ENCODE measurements at regions not wholly inside any gene's neighbourhood (a gene's known extent, or its start where the extent isn't known, plus 50 kb on each side); places are given as distances from the start of the nearest gene placed in this dataset.

GRCh38 chr1:88175631-88176226 lies 508.3 kb upstream of the PKN2 start:
- Histone ChIP-seq H3K9me2 (replicated peaks; ENCODE audit: insufficient read depth, low read length) (no peaks in the 10 kb centered on the region), H4K20me1 (ENCODE audit: insufficient read depth, low read depth, low read length) (no peaks in the 10 kb centered on the region), H3K79me2 (ENCODE audit: low read length) (no peaks in the 10 kb centered on the region), H3K27me3 (ENCODE audit: low read length) (no peaks in the 10 kb centered on the region), H3K36me3 (ENCODE audit: insufficient read depth, low read length) (no peaks in the 10 kb centered on the region), H3K27ac (ENCODE audit: low read length) (no peak overlapping the region), H2AFZ (ENCODE audit: low read length) (no peak overlapping the region), H3K9ac (ENCODE audit: low read length) (no peak overlapping the region), H3K4me2 (ENCODE audit: low read depth, low read length, poor library complexity, severe bottlenecking) (no peak overlapping the region), H3K9me3 (ENCODE audit: low read length) (no peaks in the 10 kb centered on the region), H3K4me1 (ENCODE audit: low read length) (no peaks in the 10 kb centered on the region), H3K4me3 (ENCODE audit: low read length) (no peak overlapping the region)
- no peak for DNase-seq

- Histone ChIP-seq H3K4me3 (ENCODE audit: low read length) (no peak overlapping the region), H3K36me3 (ENCODE audit: insufficient read depth, low read length) (no peaks in the 10 kb centered on the region), H3K9ac (ENCODE audit: low read length) (no peak overlapping the region), H3K79me2 (ENCODE audit: low read length) (no peaks in the 10 kb centered on the region), H3K27ac (ENCODE audit: low read length) (no peak overlapping the region), H3K4me1 (ENCODE audit: low read length) (no peaks in the 10 kb centered on the region), H3K27me3 (ENCODE audit: low read length) (no peaks in the 10 kb centered on the region), H3K9me3 (ENCODE audit: low read length) (no peaks in the 10 kb centered on the region), H3K9me2 (replicated peaks; ENCODE audit: insufficient read depth, low read length) (no peaks in the 10 kb centered on the region), H4K20me1 (ENCODE audit: insufficient read depth, low read depth, low read length) (no peaks in the 10 kb centered on the region), H2AFZ (ENCODE audit: low read length) (no peak overlapping the region), H3K4me2 (ENCODE audit: low read depth, low read length, poor library complexity, severe bottlenecking) (no peak overlapping the region)
- no peak for DNase-seq
These were observed 504.1 kb upstream of the PKN2 start for GRCh38 chr1:88179943-88180342.

- H3K9me2 ChIP-seq (replicated peaks; ENCODE audit: insufficient read depth, low read length) = no peaks in the 10 kb centered on the region
- H3K4me3 ChIP-seq (ENCODE audit: low read length) = no peak overlapping the region
- no peaks in the 10 kb centered on the region for H3K4me1 ChIP-seq (ENCODE audit: low read length)
- H3K4me2 ChIP-seq (ENCODE audit: low read depth, low read length, poor library complexity, severe bottlenecking) = no peak overlapping the region
- DNase-seq = peak; percentile 87
- no peaks in the 10 kb centered on the region for H3K27me3 ChIP-seq (ENCODE audit: low read length)
- H3K9me3 ChIP-seq (ENCODE audit: low read length) = no peaks in the 10 kb centered on the region
- H3K9ac ChIP-seq (ENCODE audit: low read length) = no peak overlapping the region
- no peaks in the 10 kb centered on the region for H3K79me2 ChIP-seq (ENCODE audit: low read length)
- no peak overlapping the region for H2AFZ ChIP-seq (ENCODE audit: low read length)
- no peak overlapping the region for H3K27ac ChIP-seq (ENCODE audit: low read length)
- H3K36me3 ChIP-seq (ENCODE audit: insufficient read depth, low read length) = no peaks in the 10 kb centered on the region
- H4K20me1 ChIP-seq (ENCODE audit: insufficient read depth, low read depth, low read length) = no peaks in the 10 kb centered on the region
These were observed 503.5 kb upstream of the PKN2 start for GRCh38 chr1:88180449-88181108.

GRCh38 chr1:88186911-88187310 lies 497.2 kb upstream of the PKN2 start:
- Histone ChIP-seq H3K36me3 (ENCODE audit: insufficient read depth, low read length) (no peaks in the 10 kb centered on the region), H3K9ac (ENCODE audit: low read length) (no peak overlapping the region), H4K20me1 (ENCODE audit: insufficient read depth, low read depth, low read length) (no peaks in the 10 kb centered on the region), H3K4me2 (ENCODE audit: low read depth, low read length, poor library complexity, severe bottlenecking) (no peak overlapping the region), H3K4me3 (ENCODE audit: low read length) (no peak overlapping the region), H3K9me2 (replicated peaks; ENCODE audit: insufficient read depth, low read length) (no peaks in the 10 kb centered on the region), H3K4me1 (ENCODE audit: low read length) (no peaks in the 10 kb centered on the region), H2AFZ (ENCODE audit: low read length) (no peak overlapping the region), H3K27ac (ENCODE audit: low read length) (no peak overlapping the region), H3K27me3 (ENCODE audit: low read length) (no peaks in the 10 kb centered on the region), H3K79me2 (ENCODE audit: low read length) (no peaks in the 10 kb centered on the region), H3K9me3 (ENCODE audit: low read length) (no peaks in the 10 kb centered on the region)
- no peak for DNase-seq

GRCh38 chr1:88188038-88188437 lies 496.0 kb upstream of the PKN2 start:
- H3K9me3 ChIP-seq (ENCODE audit: low read length) = no peaks in the 10 kb centered on the region
- H3K4me2 ChIP-seq (ENCODE audit: low read depth, low read length, poor library complexity, severe bottlenecking) = no peak overlapping the region
- no peaks in the 10 kb centered on the region for H3K27me3 ChIP-seq (ENCODE audit: low read length)
- H3K79me2 ChIP-seq (ENCODE audit: low read length) = no peaks in the 10 kb centered on the region
- H2AFZ ChIP-seq (ENCODE audit: low read length) = no peak overlapping the region
- no peaks in the 10 kb centered on the region for H4K20me1 ChIP-seq (ENCODE audit: insufficient read depth, low read depth, low read length)
- no peak overlapping the region for H3K4me3 ChIP-seq (ENCODE audit: low read length)
- no peak overlapping the region for H3K9ac ChIP-seq (ENCODE audit: low read length)
- H3K9me2 ChIP-seq (replicated peaks; ENCODE audit: insufficient read depth, low read length) = no peaks in the 10 kb centered on the region
- DNase-seq = no peak
- no peak overlapping the region for H3K27ac ChIP-seq (ENCODE audit: low read length)
- H3K36me3 ChIP-seq (ENCODE audit: insufficient read depth, low read length) = no peaks in the 10 kb centered on the region
- peaks cover 2% of the 10 kb centered on the region; the same call in 1 of the 2 replicates for H3K4me1 ChIP-seq (ENCODE audit: low read length)

GRCh38 chr1:88189525-88189924 lies 494.5 kb upstream of the PKN2 start:
- no peak for DNase-seq
- no peak overlapping the region for H3K9ac ChIP-seq (ENCODE audit: low read length)

GRCh38 chr1:88191917-88192316 lies 492.2 kb upstream of the PKN2 start:
- Histone ChIP-seq H3K4me3 (ENCODE audit: low read length) (no peak overlapping the region), H3K4me2 (ENCODE audit: low read depth, low read length, poor library complexity, severe bottlenecking) (no peak overlapping the region)
- peak; percentile 47 for DNase-seq

More at GRCh38 chr1:88189525-88189924, 494.5 kb upstream of the PKN2 start:
- H3K79me2 ChIP-seq (ENCODE audit: low read length) = no peaks in the 10 kb centered on the region
- no peaks in the 10 kb centered on the region for H3K27me3 ChIP-seq (ENCODE audit: low read length)
- H2AFZ ChIP-seq (ENCODE audit: low read length) = no peak overlapping the region
- H3K36me3 ChIP-seq (ENCODE audit: insufficient read depth, low read length) = no peaks in the 10 kb centered on the region
- no peaks in the 10 kb centered on the region for H3K9me3 ChIP-seq (ENCODE audit: low read length)
- H3K4me3 ChIP-seq (ENCODE audit: low read length) = no peak overlapping the region
- H3K4me2 ChIP-seq (ENCODE audit: low read depth, low read length, poor library complexity, severe bottlenecking) = no peak overlapping the region
- H4K20me1 ChIP-seq (ENCODE audit: insufficient read depth, low read depth, low read length) = no peaks in the 10 kb centered on the region
- no peaks in the 10 kb centered on the region for H3K9me2 ChIP-seq (replicated peaks; ENCODE audit: insufficient read depth, low read length)
- peaks cover 2% of the 10 kb centered on the region; the same call in 1 of the 2 replicates for H3K4me1 ChIP-seq (ENCODE audit: low read length)
- H3K27ac ChIP-seq (ENCODE audit: low read length) = no peak overlapping the region

GRCh38 chr1:88194542-88194941 lies 489.5 kb upstream of the PKN2 start:
- H3K27ac ChIP-seq (ENCODE audit: low read length) = no peak overlapping the region
- H3K9me2 ChIP-seq (replicated peaks; ENCODE audit: insufficient read depth, low read length) = no peaks in the 10 kb centered on the region
- no peak overlapping the region for H3K4me3 ChIP-seq (ENCODE audit: low read length)
- no peaks in the 10 kb centered on the region for H3K9me3 ChIP-seq (ENCODE audit: low read length)
- H3K4me1 ChIP-seq (ENCODE audit: low read length) = peaks cover 2% of the 10 kb centered on the region; the same call in 1 of the 2 replicates
- no peaks in the 10 kb centered on the region for H3K79me2 ChIP-seq (ENCODE audit: low read length)
- no peak overlapping the region for H3K9ac ChIP-seq (ENCODE audit: low read length)
- H3K4me2 ChIP-seq (ENCODE audit: low read depth, low read length, poor library complexity, severe bottlenecking) = no peak overlapping the region
- no peaks in the 10 kb centered on the region for H3K27me3 ChIP-seq (ENCODE audit: low read length)
- no peak for DNase-seq
- H4K20me1 ChIP-seq (ENCODE audit: insufficient read depth, low read depth, low read length) = no peaks in the 10 kb centered on the region
- H2AFZ ChIP-seq (ENCODE audit: low read length) = no peak overlapping the region
- H3K36me3 ChIP-seq (ENCODE audit: insufficient read depth, low read length) = no peaks in the 10 kb centered on the region

More at GRCh38 chr1:88191917-88192316, 492.2 kb upstream of the PKN2 start:
- Histone ChIP-seq H3K9me2 (replicated peaks; ENCODE audit: insufficient read depth, low read length) (no peaks in the 10 kb centered on the region), H3K9ac (ENCODE audit: low read length) (no peak overlapping the region), H3K27ac (ENCODE audit: low read length) (no peak overlapping the region), H3K9me3 (ENCODE audit: low read length) (no peaks in the 10 kb centered on the region), H3K36me3 (ENCODE audit: insufficient read depth, low read length) (no peaks in the 10 kb centered on the region), H4K20me1 (ENCODE audit: insufficient read depth, low read depth, low read length) (no peaks in the 10 kb centered on the region), H3K4me1 (ENCODE audit: low read length) (peaks cover 2% of the 10 kb centered on the region; the same call in 1 of the 2 replicates), H3K79me2 (ENCODE audit: low read length) (no peaks in the 10 kb centered on the region), H2AFZ (ENCODE audit: low read length) (no peak overlapping the region), H3K27me3 (ENCODE audit: low read length) (no peaks in the 10 kb centered on the region)
